Testis (tissue), 2 donors: ENCODE measurements at regions not wholly inside any gene's neighbourhood (a gene's known extent, or its start where the extent isn't known, plus 50 kb on each side); places are given as distances from the start of the nearest gene placed in this dataset.

Source experiments
- DNase-seq: peaks from one replicate; pipeline ENCODE4 v3.0.0-alpha.2; 2019
- H3K27ac ChIP-seq, 2 donors: fragments of 200-600 bp; sonication (generic); one replicate each; pipeline ENCODE4 v1.5.1; 2019
- H3K27me3 ChIP-seq: fragments of 200-600 bp; sonication (generic); one replicate; pipeline ENCODE4 v1.5.1; 2019
- H3K36me3 ChIP-seq: fragments of 200-600 bp; sonication (generic); one replicate; pipeline ENCODE4 v1.5.1; 2017; ENCODE audit warnings: low read depth; ENCODE audit errors: missing control alignments
- H3K4me1 ChIP-seq: fragments of 200-600 bp; sonication (generic); one replicate; pipeline ENCODE4 v1.5.1; 2019
- H3K4me3 ChIP-seq, 2 donors: fragments of 200-600 bp; sonication (generic); one replicate each; pipeline ENCODE4 v1.5.1; 2017 to 2019
- H3K9me3 ChIP-seq: fragments of 200-600 bp; sonication (generic); one replicate; pipeline ENCODE4 v1.5.1; 2017
- CTCF ChIP-seq, 3 experiments: fragments of 450-650 bp in 2 of 3; fragments of 200-600 bp in 1 of 3; sonication (generic) in 1 of 3; IDR thresholded peaks; one replicate each; pipeline ENCODE4 v1.5.1; 2016 to 2019; ENCODE audit warnings: antibody characterized with exemption in 3 of 3, mild to moderate bottlenecking in 2 of 3, moderate library complexity in 1 of 3
- POLR2A ChIP-seq: fragments of 450-650 bp; IDR thresholded peaks from one replicate; pipeline ENCODE4 v1.6.1; 2017; ENCODE audit warnings: antibody characterized with exemption, mild to moderate bottlenecking, moderate library complexity
- WGBS, 2 donors: methylation state at CpG; one replicate each; pipeline ENCODE4 v1.1.5; 2018; 5-methylcytosine and 5-hydroxymethylcytosine counted together
- intact Hi-C: fragments of 100-400 bp; cut with DNase I; formaldehyde crosslinking; loops from one replicate; pipeline ENCODE4 v1.15.1; 2023; ENCODE audit warnings: low total_unique reads

- Histone ChIP-seq H3K36me3 (no peaks in the 10 kb centered on the region), H3K27me3 (no peaks in the 10 kb centered on the region), H3K27ac (no peak overlapping the region), H3K9me3 (no peaks in the 10 kb centered on the region), H3K4me3 (no peak overlapping the region), H3K4me1 (no peaks in the 10 kb centered on the region)
- WGBS, 2 donors: 50 to 67% methylated on average over 1 of the region's 1 CpG
- no peak for TF ChIP-seq CTCF (IDR thresholded peaks at IDR 0.05)
- TF ChIP-seq POLR2A: no peak
- intact Hi-C loops: no loop called here
- no peak for DNase-seq
These were observed 86.4 kb upstream of the FAM9C start for GRCh38 chrX:13130816-13131215.

GRCh38 chrX:13128104-13128503, 83.7 kb upstream of the FAM9C start:
- Histone ChIP-seq H3K27ac (no peak overlapping the region), H3K36me3 (no peaks in the 10 kb centered on the region), H3K27me3 (no peaks in the 10 kb centered on the region), H3K4me3 (no peak overlapping the region), H3K9me3 (no peaks in the 10 kb centered on the region), H3K4me1 (peaks cover 2% of the 10 kb centered on the region)
- no peak for DNase-seq
- no peak for TF ChIP-seq POLR2A
- no peak for TF ChIP-seq CTCF (IDR thresholded peaks at IDR 0.05)
- intact Hi-C loops: no loop called here

GRCh38 chrX:13126775-13127174, 82.4 kb upstream of the FAM9C start:
- Histone ChIP-seq H3K27ac (no peak overlapping the region), H3K4me3 (no peak overlapping the region), H3K36me3 (no peaks in the 10 kb centered on the region), H3K27me3 (no peaks in the 10 kb centered on the region), H3K4me1 (peaks cover 2% of the 10 kb centered on the region), H3K9me3 (no peaks in the 10 kb centered on the region)
- TF ChIP-seq CTCF (IDR thresholded peaks at IDR 0.05) (no peak), POLR2A (no peak)
- intact Hi-C loops: no loop called here
- WGBS, 2 donors: 64 to 74% methylated on average over 3 of the region's 3 CpGs
- no peak for DNase-seq

GRCh38 chrX:13125188-13125587, 80.8 kb upstream of the FAM9C start:
- 30 to 46% methylated on average over 2 of the region's 2 CpGs for WGBS, 2 donors
- Histone ChIP-seq H3K27ac (no peak overlapping the region), H3K4me3 (no peak overlapping the region), H3K4me1 (peaks cover 2% of the 10 kb centered on the region), H3K9me3 (no peaks in the 10 kb centered on the region), H3K27me3 (no peaks in the 10 kb centered on the region), H3K36me3 (no peaks in the 10 kb centered on the region)
- TF ChIP-seq CTCF (IDR thresholded peaks at IDR 0.05): no peak
- no peak for TF ChIP-seq POLR2A
- DNase-seq: no peak
- intact Hi-C loops: no loop called here

- H3K27ac ChIP-seq: no peak overlapping the region
- H3K27me3 ChIP-seq: no peaks in the 10 kb centered on the region
- intact Hi-C loops: no loop called here
- no peak for TF ChIP-seq CTCF (IDR thresholded peaks at IDR 0.05)
- no peak for TF ChIP-seq POLR2A
- H3K4me3 ChIP-seq: no peak overlapping the region
- DNase-seq: no peak
- WGBS, 2 donors: 39 to 59% methylated on average over 7 of the region's 7 CpGs
- no peaks in the 10 kb centered on the region for H3K36me3 ChIP-seq
- no peaks in the 10 kb centered on the region for H3K9me3 ChIP-seq
- peaks cover 2% of the 10 kb centered on the region for H3K4me1 ChIP-seq
These were observed 79.5 kb upstream of the FAM9C start for GRCh38 chrX:13123857-13124345.
